CD4-positive, alpha-beta T cell treated with Interleukin-12 subunit alpha and Interleukin-12 subunit beta, for 1 hour (primary cell): ENCODE measurements at regions not wholly inside any gene's neighbourhood (a gene's known extent, or its start where the extent isn't known, plus 50 kb on each side); places are given as distances from the start of the nearest gene placed in this dataset.
A peak's percentile ranks its signal among the peaks of the same experiment; 100 is the strongest.
"Not testable (repeated sequence)": the region's sequence is repeated elsewhere in the genome, so short reads cannot be mapped to it uniquely, and the experiment has no call there.

Experiments
- DNase-seq: peaks from one replicate; pipeline ENCODE4 v3.0.0-alpha.2; 2020

GRCh38 chr7:6939126-6939525 is 113.1 kb upstream of the CCZ1B start:
- DNase-seq: not testable (repeated sequence)

DNA sequence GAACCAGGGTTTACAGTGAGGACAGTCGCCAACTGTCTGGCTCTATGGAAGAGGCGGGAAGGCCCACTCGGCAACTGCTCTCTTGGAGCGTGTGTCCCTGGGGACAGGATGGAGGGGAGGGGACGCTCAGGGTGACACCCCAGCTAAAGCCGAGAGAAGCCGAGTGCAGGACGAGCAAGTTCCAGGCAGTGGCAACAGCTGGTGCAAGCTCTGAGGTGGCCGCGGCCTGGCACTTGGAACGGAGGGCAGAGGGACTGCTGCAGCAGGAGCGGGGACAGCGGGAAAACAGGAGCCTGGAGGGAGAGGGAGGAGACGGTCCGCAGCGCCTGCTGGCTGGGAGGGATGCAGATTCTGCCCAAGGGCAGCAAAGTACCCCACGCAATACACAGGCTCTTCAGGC is 113.8 kb upstream of the CCZ1B start:
- not testable (repeated sequence) for DNase-seq

- DNase-seq: not testable (repeated sequence)
Observed at GRCh38 chr7:6946873-6947272, 120.8 kb upstream of the CCZ1B start.

DNA sequence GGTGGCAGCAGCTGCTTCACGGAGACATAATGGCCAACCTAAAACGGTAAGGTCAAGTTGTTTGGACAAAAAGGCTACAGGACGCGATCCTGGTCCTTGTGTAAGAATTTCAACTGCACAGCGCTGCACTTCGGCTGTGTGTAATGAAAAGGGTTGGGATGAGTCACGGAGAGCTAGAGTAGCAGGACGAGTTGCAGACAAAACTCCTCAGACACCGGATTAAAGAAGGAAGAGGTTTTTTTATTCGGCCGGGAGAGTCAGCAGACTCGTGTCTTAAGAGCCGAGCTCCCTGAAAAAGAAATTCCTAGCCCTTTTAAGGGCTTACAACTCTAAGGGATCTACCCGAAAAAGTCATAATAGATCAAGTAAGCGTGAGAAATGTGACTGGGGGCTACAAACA is 124.2 kb upstream of the CCZ1B start:
- not testable (repeated sequence) for DNase-seq

- not testable (repeated sequence) for DNase-seq
Observed at GRCh38 chr7:6951553-6951952, 125.5 kb upstream of the CCZ1B start.

DNA sequence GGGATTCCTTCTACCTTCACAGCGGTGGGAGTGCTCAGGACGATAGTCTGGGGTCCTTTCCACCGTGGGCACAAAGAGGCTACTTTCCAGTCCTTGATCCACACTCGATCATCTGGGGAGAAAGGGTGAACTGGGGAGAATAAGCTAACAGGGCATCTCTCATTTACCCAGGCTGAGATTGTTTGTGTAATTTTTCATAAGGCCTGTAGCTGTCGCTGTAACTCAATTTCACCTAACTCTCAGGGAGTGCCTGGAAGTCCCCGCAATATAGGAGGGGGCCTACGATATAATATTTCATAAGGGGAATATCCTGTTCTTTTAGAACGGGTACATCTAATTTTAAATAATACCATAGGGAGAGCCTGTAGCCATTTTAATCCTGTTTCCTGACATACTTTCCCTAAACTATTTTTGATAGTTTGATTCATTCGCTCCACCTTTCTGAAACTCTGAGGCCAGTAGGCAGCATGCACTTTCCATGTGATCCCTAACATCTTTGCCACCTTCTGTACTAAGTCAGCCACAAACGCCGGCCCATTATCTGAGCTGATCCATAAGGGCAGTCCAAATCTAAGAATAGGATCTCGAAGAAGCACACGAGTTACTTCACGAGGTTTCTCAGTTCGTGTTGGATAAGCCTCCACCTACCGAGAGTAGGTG is 127.2 kb upstream of the CCZ1B start:
- DNase-seq: not testable (repeated sequence)

DNA sequence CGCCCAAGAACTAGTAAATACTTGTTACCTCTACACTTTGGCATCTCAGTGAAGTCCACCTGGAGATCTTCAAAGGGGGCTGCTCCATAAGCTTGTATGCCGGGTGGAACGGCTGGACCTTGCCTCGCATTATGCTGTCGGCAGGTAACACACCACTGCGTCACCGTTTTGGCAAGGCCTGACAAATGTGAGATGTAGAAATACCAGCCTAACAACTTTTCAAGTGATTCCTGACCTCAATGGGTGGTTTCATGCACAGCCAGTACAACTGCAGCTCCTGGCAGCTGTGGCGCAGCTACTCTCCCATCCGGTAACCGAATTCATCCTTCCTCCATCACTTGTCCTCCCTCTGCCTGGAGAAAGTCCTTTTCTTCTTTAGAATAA is 127.7 kb upstream of the CCZ1B start:
- not testable (repeated sequence) for DNase-seq

- not testable (repeated sequence) for DNase-seq
Observed at GRCh38 chr7:6955385-6955784, 129.3 kb upstream of the CCZ1B start.

- not testable (repeated sequence) for DNase-seq
Observed at GRCh38 chr7:6955990-6956566, 130.0 kb upstream of the CCZ1B start.

DNA sequence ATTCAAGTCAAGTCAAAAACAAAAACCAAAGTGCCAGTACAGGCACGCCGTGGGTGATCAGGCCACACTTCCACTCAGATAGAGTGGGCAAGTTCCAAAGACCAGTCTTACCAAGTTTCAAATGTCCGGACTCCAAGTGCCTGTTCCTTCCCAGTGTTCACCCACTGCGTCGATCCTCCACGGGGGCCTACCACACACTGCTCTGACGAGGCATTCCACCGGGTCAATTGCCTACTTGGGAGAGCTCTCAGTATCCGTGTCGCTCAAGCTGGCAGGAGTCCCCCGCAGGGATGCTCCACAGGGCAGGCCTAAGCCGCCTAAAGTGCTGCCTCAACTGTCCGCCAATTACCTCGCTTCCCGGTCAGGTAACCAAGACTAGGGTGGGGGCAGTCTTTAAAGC is 132.3 kb upstream of the CCZ1B start:
- DNase-seq: not testable (repeated sequence)

DNA sequence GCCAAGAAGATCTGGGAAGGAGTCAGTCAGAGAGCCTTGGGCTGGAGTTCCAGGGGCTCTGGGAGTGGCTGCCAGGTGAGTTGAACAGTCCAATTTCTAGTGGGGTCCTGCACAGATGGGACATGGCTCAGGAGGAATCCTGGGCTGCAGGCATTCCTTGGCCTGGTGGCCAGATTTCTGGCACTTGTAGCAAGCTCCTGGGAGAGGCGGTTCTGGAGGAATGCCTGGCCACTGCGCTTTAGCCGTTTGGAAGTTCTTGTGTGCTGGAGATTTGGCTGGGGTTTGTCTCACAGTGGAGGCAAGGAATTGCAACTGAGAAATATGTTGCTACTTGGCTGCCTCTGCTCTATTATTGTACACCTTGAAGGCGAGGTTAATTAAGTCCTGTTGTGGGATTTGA is 133.9 kb upstream of the CCZ1B start:
- DNase-seq: not testable (repeated sequence)

GRCh38 chr7:6962871-6963270 is 136.8 kb upstream of the CCZ1B start:
- not testable (repeated sequence) for DNase-seq

GRCh38 chr7:6965051-6965450 is 139.0 kb upstream of the CCZ1B start:
- DNase-seq: peak; percentile 62

DNA sequence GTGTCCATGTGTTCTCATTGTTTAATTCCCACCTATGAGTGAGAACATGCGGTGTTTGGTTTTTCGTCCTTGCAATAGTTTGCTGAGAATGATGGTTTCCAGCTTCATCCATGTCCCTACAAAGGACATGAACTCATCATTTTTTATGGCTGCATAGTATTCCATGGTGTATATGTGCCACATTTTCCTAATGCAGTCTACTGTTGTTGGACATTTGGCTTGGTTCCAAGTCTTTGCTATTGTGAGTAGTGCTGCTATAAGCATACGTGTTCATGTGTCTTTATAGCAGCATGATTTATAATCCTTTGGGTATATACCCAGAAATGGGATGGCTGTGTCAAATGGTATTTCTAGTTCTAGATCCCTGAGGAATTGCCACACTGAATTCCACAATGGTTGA is 144.1 kb upstream of the CCZ1B start:
- not testable (repeated sequence) for DNase-seq

GRCh38 chr7:6974876-6975275 is 148.8 kb upstream of the CCZ1B start:
- not testable (repeated sequence) for DNase-seq

GRCh38 chr7:6975346-6975745 is 149.3 kb upstream of the CCZ1B start:
- DNase-seq: not testable (repeated sequence)

DNA sequence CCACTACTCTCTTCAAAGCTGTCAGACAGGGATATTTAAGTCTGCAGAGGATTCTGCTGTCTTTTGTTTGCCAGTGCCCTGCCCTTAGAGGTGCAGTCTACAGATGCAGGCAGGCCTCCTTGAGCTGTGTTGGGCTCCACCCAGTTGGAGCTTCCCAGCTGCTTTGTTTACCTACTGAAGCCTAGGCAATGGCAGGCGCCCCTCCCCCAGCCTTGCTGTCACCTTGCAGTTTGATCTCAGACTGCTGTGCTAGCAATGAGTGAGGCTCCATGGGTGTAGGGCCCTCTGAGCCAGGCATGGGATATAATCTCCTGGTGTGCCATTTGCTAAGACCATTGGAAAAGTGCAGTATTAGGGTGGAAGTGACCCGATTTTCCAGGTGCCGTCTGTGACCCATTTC is 151.3 kb upstream of the CCZ1B start:
- not testable (repeated sequence) for DNase-seq

DNA sequence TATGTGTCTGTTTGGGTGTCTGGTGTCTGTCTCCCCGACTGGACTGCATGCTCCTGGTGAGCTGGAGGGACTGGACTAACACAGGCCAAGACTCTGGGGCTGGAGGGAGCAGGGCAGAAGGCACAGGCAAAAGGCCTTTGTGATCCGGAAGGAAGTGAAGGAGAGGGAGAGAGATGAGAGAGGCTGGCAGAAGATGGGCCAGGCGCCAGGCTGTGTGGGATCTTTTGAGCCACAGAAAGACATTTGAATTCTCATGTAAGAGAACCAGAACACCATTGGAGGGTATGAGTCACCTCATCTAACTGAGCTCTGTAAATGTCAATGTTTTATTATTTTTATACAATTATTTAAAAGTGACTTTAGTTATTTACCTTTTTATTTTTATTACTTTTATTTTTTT is 152.3 kb upstream of the CCZ1B start:
- not testable (repeated sequence) for DNase-seq

GRCh38 chr7:6979456-6979855 is 153.4 kb upstream of the CCZ1B start:
- not testable (repeated sequence) for DNase-seq

DNA sequence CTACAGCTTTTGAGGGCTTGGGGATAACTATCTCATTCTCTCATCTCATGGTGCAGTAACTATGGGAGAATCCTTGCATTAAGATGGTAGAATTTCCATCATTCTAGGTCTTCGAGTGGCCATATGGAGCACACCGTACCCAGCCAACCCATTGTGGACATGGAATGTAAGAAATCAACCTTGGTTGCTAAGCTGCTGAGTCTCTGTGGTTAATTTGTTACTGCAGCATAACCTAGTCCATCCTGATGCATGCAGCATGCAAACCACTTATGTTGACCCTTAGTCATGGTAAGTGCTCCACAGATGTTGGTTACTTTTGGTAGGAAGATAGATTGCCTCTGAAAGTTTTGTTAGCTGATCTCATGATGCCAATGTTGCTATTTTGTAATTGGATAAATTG is 156.3 kb upstream of the CCZ1B start:
- DNase-seq: not testable (repeated sequence)

- not testable (repeated sequence) for DNase-seq
Observed at GRCh38 chr7:6986892-6987291, 160.8 kb upstream of the CCZ1B start.

GRCh38 chr7:6988608-6989007 is 162.5 kb upstream of the CCZ1B start:
- DNase-seq: not testable (repeated sequence)

- DNase-seq: not testable (repeated sequence)
Observed at GRCh38 chr7:6989968-6990367, 163.9 kb upstream of the CCZ1B start.

DNA sequence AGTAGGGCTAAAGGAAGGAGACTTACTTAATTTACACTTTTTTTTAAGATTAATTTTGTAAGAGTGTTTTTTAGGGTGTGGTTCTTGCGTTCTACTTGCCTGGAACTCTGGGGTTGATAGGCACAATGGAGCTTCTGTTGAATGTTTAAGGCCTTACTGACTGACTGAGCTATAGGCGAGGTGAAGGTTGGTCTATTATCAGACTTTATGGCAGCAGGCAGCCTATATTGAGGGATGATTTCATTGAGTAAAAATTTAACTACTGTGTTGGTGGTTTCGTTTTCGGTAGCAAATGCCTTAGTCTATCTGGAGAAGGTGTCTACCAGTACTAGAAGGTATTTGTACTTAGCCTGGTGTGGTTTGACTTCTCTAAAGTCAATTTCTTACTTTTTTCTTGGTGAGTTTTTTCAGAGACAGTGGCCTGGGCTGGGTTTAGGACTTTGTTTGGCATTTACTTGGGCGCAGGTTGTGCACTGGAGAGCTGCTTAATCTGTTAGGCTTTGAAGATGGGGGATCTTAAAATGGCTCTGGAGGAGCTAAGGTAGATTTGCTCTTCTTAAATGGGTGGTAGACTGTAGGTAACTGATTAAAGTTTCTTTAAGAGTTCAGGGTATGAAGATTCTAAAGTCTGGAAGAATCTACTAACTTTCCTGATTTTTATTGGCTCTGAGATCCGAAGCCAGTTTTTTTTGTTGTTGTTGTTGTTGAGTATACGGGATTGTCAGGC is 164.5 kb upstream of the CCZ1B start:
- peak; percentile 2 for DNase-seq
